Endothelial cell of umbilical vein (primary cell): ENCODE measurements at regions not wholly inside any gene's neighbourhood (a gene's known extent, or its start where the extent isn't known, plus 50 kb on each side); places are given as distances from the start of the nearest gene placed in this dataset.

ENCODE experiments used
- BruUV-seq: library from RNA; stranded (reverse); fragments of 400-500 nt; replicated peaks from 2 replicates; lab custom pipeline; 2021; lab: Mats Ljungman, UMichigan
- CTCF ChIA-PET: fragments of 300-600, 350-600 bp; sonication (Branson Sonifier 250); formaldehyde crosslinking; loops from one replicate; lab custom pipeline; 2021; ENCODE audit warnings: antibody characterized with exemption, inconsistent platforms; lab: Charles Lee
- POLR2A ChIA-PET: fragments of 300-600, 350-600 bp; sonication (Branson Sonifier 250); formaldehyde crosslinking; loops from one replicate; lab custom pipeline; 2021; ENCODE audit warnings: antibody characterized with exemption, inconsistent platforms; lab: Charles Lee
- DNase-seq: peaks from one replicate; pipeline ENCODE4 v3.0.0-alpha.2; 2011; ENCODE audit warnings: low read depth, low spot score
- FAIRE-seq: peaks from 2 replicates; lab custom pipeline; 2011; peaks lifted over from hg19 to GRCh38; lab: Jason Lieb, UNC
- H2AFZ ChIP-seq: 2 replicates; pipeline ENCODE4 v1.6.0; 2012; ENCODE audit warnings: low read depth, low read length, control low read depth, inconsistent platforms
- H3K27ac ChIP-seq: 2 replicates; pipeline ENCODE4 v1.5.1; 2011; ENCODE audit warnings: low read depth, mild to moderate bottlenecking, control low read depth, low read length, moderate library complexity; ENCODE audit not compliant: insufficient read depth
- H3K27me3 ChIP-seq, 2 experiments: 2 replicates each; pipeline versions ENCODE4 v1.6.0 to v1.6.1; 2011; ENCODE audit warnings: low read length in 2 of 2, mixed read lengths in 1 of 2; ENCODE audit not compliant: control insufficient read depth in 2 of 2, insufficient read depth in 2 of 2
- H3K36me3 ChIP-seq, 2 experiments: 2 replicates in 1 of 2; 3 replicates in 1 of 2; pipeline ENCODE4 v1.5.1; 2011; ENCODE audit warnings: low read length in 2 of 2, mild to moderate bottlenecking in 1 of 2, moderate library complexity in 1 of 2; ENCODE audit not compliant: control insufficient read depth in 2 of 2, insufficient read depth in 2 of 2; ENCODE audit errors: extremely low read depth in 1 of 2
- H3K4me1 ChIP-seq: 3 replicates; pipeline ENCODE4 v1.5.1; 2011; ENCODE audit warnings: mild to moderate bottlenecking, low read length; ENCODE audit not compliant: control insufficient read depth, insufficient read depth; ENCODE audit errors: extremely low read depth
- H3K4me2 ChIP-seq: 2 replicates; pipeline ENCODE4 v1.6.1; 2011; ENCODE audit warnings: low read length, control low read depth, mixed read lengths; ENCODE audit not compliant: insufficient read depth
- H3K4me3 ChIP-seq, 3 experiments: fragments of 200-600 bp in 1 of 3; sonication (generic), shearing (Covaris generic) in 1 of 3; replicated peaks in 1 of 3; 2 replicates each; pipeline ENCODE4 v1.5.1; 2011 to 2016; ENCODE audit warnings: control low read depth in 3 of 3, low read length in 3 of 3, mild to moderate bottlenecking in 2 of 3, inconsistent platforms in 1 of 3, low read depth in 1 of 3, moderate library complexity in 1 of 3; ENCODE audit not compliant: insufficient read depth in 1 of 3
- H3K79me2 ChIP-seq: 2 replicates; pipeline ENCODE4 v1.6.0; 2012; ENCODE audit warnings: low read length, inconsistent platforms; ENCODE audit not compliant: control insufficient read depth, insufficient read depth
- H3K9ac ChIP-seq: replicated peaks from 2 replicates; pipeline ENCODE3; 2011; ENCODE audit warnings: low read length, control low read depth; ENCODE audit not compliant: insufficient read depth; ENCODE audit errors: extremely low read depth
- H3K9me1 ChIP-seq: replicated peaks from 3 replicates; pipeline ENCODE4 v1.6.0; 2011; ENCODE audit warnings: mild to moderate bottlenecking, low read length; ENCODE audit not compliant: control insufficient read depth, insufficient read depth; ENCODE audit errors: extremely low read depth
- H3K9me3 ChIP-seq: replicated peaks from 2 replicates; pipeline ENCODE4 v1.5.1; 2012; ENCODE audit warnings: low read length, inconsistent platforms; ENCODE audit not compliant: control insufficient read depth, insufficient read depth
- H4K20me1 ChIP-seq: replicated peaks from 2 replicates; pipeline ENCODE3; 2011; ENCODE audit warnings: mild to moderate bottlenecking, low read length; ENCODE audit not compliant: control insufficient read depth, insufficient read depth; ENCODE audit errors: extremely low read depth
- CTCF ChIP-seq, 2 donors: IDR thresholded peaks; 1 replicate in 1 of 2; 2 replicates in 1 of 2; pipeline ENCODE4 v1.5.1; 2011; ENCODE audit warnings: low read length in 2 of 2, mild to moderate bottlenecking in 2 of 2, moderate library complexity in 2 of 2, control low read depth in 1 of 2, inconsistent platforms in 1 of 2, low read depth in 1 of 2; ENCODE audit not compliant: insufficient read depth in 1 of 2; ENCODE audit errors: extremely low read depth in 1 of 2
- EZH2 ChIP-seq: IDR thresholded peaks from 2 replicates; pipeline ENCODE4 v1.6.1; 2012; ENCODE audit warnings: borderline replicate concordance, low read depth, mild to moderate bottlenecking, moderate library complexity, low read length, inconsistent platforms; ENCODE audit not compliant: severe bottlenecking
- FOS ChIP-seq: IDR thresholded peaks from 2 replicates; pipeline ENCODE4 v1.6.1; 2011; ENCODE audit warnings: mild to moderate bottlenecking, low read length, moderate library complexity, borderline replicate concordance; ENCODE audit not compliant: insufficient read depth
- GATA2 ChIP-seq: IDR thresholded peaks from 2 replicates; pipeline ENCODE4 v1.7.0; 2011; ENCODE audit warnings: low read depth, mild to moderate bottlenecking, moderate library complexity, mixed read lengths, low read length; ENCODE audit not compliant: insufficient read length, insufficient read depth
- JUN ChIP-seq: IDR thresholded peaks from 2 replicates; pipeline ENCODE4 v1.6.1; 2011; ENCODE audit warnings: borderline replicate concordance, low read depth; ENCODE audit not compliant: insufficient read length, insufficient read depth
- MAX ChIP-seq: IDR thresholded peaks from 2 replicates; pipeline ENCODE4 v1.6.1; 2011; ENCODE audit not compliant: insufficient read depth, insufficient read length
- MYC ChIP-seq: IDR thresholded peaks from one replicate; pipeline ENCODE4 v1.6.1; 2011; ENCODE audit warnings: mild to moderate bottlenecking, low read depth, low read length
- POLR2A ChIP-seq: IDR thresholded peaks from 2 replicates; pipeline ENCODE4 v1.6.1; 2012; ENCODE audit warnings: low read depth, mild to moderate bottlenecking, control low read depth, low read length
- POLR2AphosphoS5 ChIP-seq: IDR thresholded peaks from 2 replicates; pipeline ENCODE4 v1.6.1; 2012; ENCODE audit warnings: low read depth, mild to moderate bottlenecking, control low read depth, low read length, moderate library complexity; ENCODE audit not compliant: insufficient read depth
- dilution Hi-C: fragments of 300-500 bp; cut with MboI; formaldehyde crosslinking; loops from one replicate; pipeline ENCODE4 v1.15.0; 2019; ENCODE audit warnings: low sequenced_read_pairs; ENCODE audit not compliant: extremely low pct_ligation_motif_present
- intact Hi-C: fragments of 100-400 bp; cut with micrococcal nuclease; formaldehyde crosslinking; loops from one replicate; pipeline ENCODE4 v1.10.0; 2022

- DNase-seq (no peak), FAIRE-seq (no peak)
- Histone ChIP-seq H3K4me1 (peaks cover 8% of the 10 kb centered on the region), H3K9me3 (no peaks in the 10 kb centered on the region), H4K20me1 (no peaks in the 10 kb centered on the region), H3K27ac (no peak overlapping the region), H3K27me3 (no peaks in the 10 kb centered on the region), H3K9ac (no peak overlapping the region), H3K4me2 (no peak overlapping the region), H3K36me3 (no peaks in the 10 kb centered on the region), H3K9me1 (no peaks in the 10 kb centered on the region), H2AFZ (no peak overlapping the region), H3K79me2 (no peaks in the 10 kb centered on the region), H3K4me3 (no peak overlapping the region)
- CTCF ChIA-PET = no interaction called here
- no peak for TF ChIP-seq EZH2
- POLR2A ChIA-PET = no interaction called here
- intact Hi-C loops (no loop called here), dilution Hi-C loops (no loop called here)
- BruUV-seq = no TSS peak
These were observed 631.4 kb upstream of the CDH2 start for GRCh38 chr18:28808373-28808772.

GRCh38 chr18:28805491-28805890 is 628.6 kb upstream of the CDH2 start:
- Histone ChIP-seq H3K27ac (no peak overlapping the region), H3K36me3 (no peaks in the 10 kb centered on the region), H3K79me2 (no peaks in the 10 kb centered on the region), H3K9ac (no peak overlapping the region), H3K9me1 (no peaks in the 10 kb centered on the region), H2AFZ (no peak overlapping the region), H3K4me3 (no peak overlapping the region), H3K27me3 (no peaks in the 10 kb centered on the region), H3K4me1 (peaks cover 28% of the 10 kb centered on the region), H4K20me1 (no peaks in the 10 kb centered on the region), H3K9me3 (no peaks in the 10 kb centered on the region), H3K4me2 (no peak overlapping the region)
- CTCF ChIA-PET = interaction anchor here (0.9 to 1.5 kb wide), 2 partner anchors 12 to 190 kb away, joined by 3 to 6 read pairs; no protein-coding TSS in a partner anchor
- dilution Hi-C loops (no loop called here), intact Hi-C loops (no loop called here)
- no peak for DNase-seq
- TF ChIP-seq EZH2 (no peak), JUN (no peak), POLR2A (no peak), MYC (no peak), GATA2 (no peak), CTCF (IDR thresholded peaks at IDR 0.05; ENCODE audit: extremely low read depth in 1 of 2, insufficient read depth in 1 of 2, low read depth in 1 of 2, low read length in 2 of 2) (no peak), POLR2AphosphoS5 (no peak), FOS (no peak), MAX (no peak)
- POLR2A ChIA-PET = no interaction called here
- no TSS peak for BruUV-seq
- no peak for FAIRE-seq
